Suprapubic skin (tissue), 4 donors: ENCODE measurements at regions not wholly inside any gene's neighbourhood (a gene's known extent, or its start where the extent isn't known, plus 50 kb on each side); places are given as distances from the start of the nearest gene placed in this dataset.

Experiments
- DNase-seq, 2 donors: peaks; one replicate each; pipeline ENCODE4 v3.0.0-alpha.2; 2019; ENCODE audit warnings: low spot score in 2 of 2
- H3K27ac ChIP-seq: fragments of 200-600 bp; sonication (generic); one replicate; pipeline ENCODE4 v1.5.1; 2019
- H3K27me3 ChIP-seq: fragments of 200-600 bp; sonication (generic); one replicate; pipeline ENCODE4 v1.5.1; 2019
- H3K36me3 ChIP-seq: fragments of 200-600 bp; sonication (generic); one replicate; pipeline ENCODE4 v1.5.1; 2019
- H3K4me1 ChIP-seq: fragments of 200-600 bp; sonication (generic); one replicate; pipeline ENCODE4 v1.5.1; 2019
- H3K4me3 ChIP-seq: fragments of 200-600 bp; sonication (generic); one replicate; pipeline ENCODE4 v1.5.1; 2019; ENCODE audit warnings: mild to moderate bottlenecking
- H3K9me3 ChIP-seq: fragments of 200-600 bp; sonication (generic); one replicate; pipeline ENCODE4 v1.5.1; 2019
- CTCF ChIP-seq, 2 donors: fragments of 200-600 bp in 1 of 2; fragments of 450-650 bp in 1 of 2; sonication (generic) in 1 of 2; IDR thresholded peaks; one replicate each; pipeline ENCODE4 v1.5.1; 2016 to 2019; ENCODE audit warnings: antibody characterized with exemption in 2 of 2, mild to moderate bottlenecking in 1 of 2, moderate library complexity in 1 of 2
- EP300 ChIP-seq: sonication (generic); formaldehyde crosslinking; IDR thresholded peaks from one replicate; pipeline ENCODE4 v1.6.1; 2017; ENCODE audit warnings: antibody characterized with exemption
- POLR2A ChIP-seq, 2 donors: fragments of 450-650 bp; IDR thresholded peaks; one replicate each; pipeline ENCODE4 v1.6.1; 2017; ENCODE audit warnings: antibody characterized with exemption in 2 of 2, mild to moderate bottlenecking in 2 of 2, moderate library complexity in 2 of 2
- POLR2AphosphoS5 ChIP-seq, 3 donors: sonication (generic); formaldehyde crosslinking; IDR thresholded peaks; one replicate each; pipeline ENCODE4 v1.6.1; 2017; ENCODE audit warnings: antibody characterized with exemption in 3 of 3
- WGBS: methylation state at CpG from one replicate; pipeline ENCODE4 v1.1.5; 2018; 5-methylcytosine and 5-hydroxymethylcytosine counted together

GRCh38 chr7:52938455-52939133 lies 96.8 kb upstream of the POM121L12 start:
- H3K4me3 ChIP-seq, result no peak overlapping the region
- DNase-seq, result no peak
- H3K36me3 ChIP-seq, result no peaks in the 10 kb centered on the region
- peaks cover 3% of the 10 kb centered on the region for H3K9me3 ChIP-seq
- no peaks in the 10 kb centered on the region for H3K4me1 ChIP-seq
- H3K27me3 ChIP-seq, result no peaks in the 10 kb centered on the region
- no peak for TF ChIP-seq EP300
- TF ChIP-seq POLR2AphosphoS5 (IDR thresholded peaks at IDR 0.05), result no peak
- no peak for TF ChIP-seq CTCF (IDR thresholded peaks at IDR 0.05)
- TF ChIP-seq POLR2A (IDR thresholded peaks at IDR 0.05), result no peak
- H3K27ac ChIP-seq, result no peak overlapping the region

GRCh38 chr7:52936750-52937149 lies 98.7 kb upstream of the POM121L12 start:
- 43% methylated on average over 2 of the region's 2 CpGs for WGBS

GRCh38 chr7:52928591-52928990 lies 106.8 kb upstream of the POM121L12 start:
- H3K27ac ChIP-seq, result no peak overlapping the region
- H3K4me1 ChIP-seq, result no peaks in the 10 kb centered on the region
- no peaks in the 10 kb centered on the region for H3K27me3 ChIP-seq
- H3K36me3 ChIP-seq, result no peaks in the 10 kb centered on the region
- H3K4me3 ChIP-seq, result no peak overlapping the region
- H3K9me3 ChIP-seq, result peaks cover 4% of the 10 kb centered on the region
- DNase-seq, result no peak
- 56% methylated on average over 3 of the region's 3 CpGs for WGBS
- no peak for TF ChIP-seq EP300
- TF ChIP-seq POLR2A (IDR thresholded peaks at IDR 0.05), result no peak
- TF ChIP-seq CTCF (IDR thresholded peaks at IDR 0.05), result no peak
- no peak for TF ChIP-seq POLR2AphosphoS5 (IDR thresholded peaks at IDR 0.05)

More at GRCh38 chr7:52936750-52937149, 98.7 kb upstream of the POM121L12 start:
- Histone ChIP-seq H3K9me3 (peaks cover 3% of the 10 kb centered on the region), H3K27ac (no peak overlapping the region), H3K27me3 (no peaks in the 10 kb centered on the region), H3K4me3 (no peak overlapping the region), H3K4me1 (no peaks in the 10 kb centered on the region), H3K36me3 (no peaks in the 10 kb centered on the region)
- TF ChIP-seq CTCF (IDR thresholded peaks at IDR 0.05) (no peak), EP300 (no peak), POLR2AphosphoS5 (IDR thresholded peaks at IDR 0.05) (no peak), POLR2A (IDR thresholded peaks at IDR 0.05) (no peak)
- no peak for DNase-seq

GRCh38 chr7:52925332-52925731 lies 110.1 kb upstream of the POM121L12 start:
- H3K4me3 ChIP-seq, result no peak overlapping the region
- TF ChIP-seq POLR2A (IDR thresholded peaks at IDR 0.05) (no peak), CTCF (IDR thresholded peaks at IDR 0.05) (no peak), POLR2AphosphoS5 (IDR thresholded peaks at IDR 0.05) (no peak), EP300 (no peak)
- no peaks in the 10 kb centered on the region for H3K4me1 ChIP-seq
- H3K36me3 ChIP-seq, result no peaks in the 10 kb centered on the region
- WGBS, result 93% methylated on average over 5 of the region's 5 CpGs
- H3K9me3 ChIP-seq, result no peaks in the 10 kb centered on the region
- no peak for DNase-seq
- H3K27ac ChIP-seq, result no peak overlapping the region
- no peaks in the 10 kb centered on the region for H3K27me3 ChIP-seq

DNA sequence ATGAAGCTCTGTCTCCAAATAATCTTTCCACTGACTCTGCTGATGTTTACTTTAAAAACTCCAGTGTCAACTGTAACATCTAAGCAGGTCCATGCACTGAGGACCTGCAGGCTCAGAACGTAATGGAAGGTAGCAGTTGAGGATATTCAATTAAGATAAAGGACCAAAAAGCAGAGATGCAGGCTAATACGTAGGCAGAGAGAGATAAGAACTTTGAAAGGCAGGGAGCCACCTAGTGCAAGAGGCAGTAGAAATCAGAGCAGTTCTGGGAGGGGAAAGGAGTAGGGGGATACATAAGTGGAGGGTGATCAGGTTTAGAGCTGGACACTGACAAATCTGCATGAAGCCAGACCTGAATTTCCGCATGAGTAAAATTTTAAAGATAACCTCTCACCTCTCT lies 114.5 kb upstream of the POM121L12 start:
- Histone ChIP-seq H3K36me3 (no peaks in the 10 kb centered on the region), H3K27ac (no peak overlapping the region), H3K9me3 (no peaks in the 10 kb centered on the region), H3K27me3 (no peaks in the 10 kb centered on the region), H3K4me3 (no peak overlapping the region), H3K4me1 (no peaks in the 10 kb centered on the region)
- TF ChIP-seq POLR2A (IDR thresholded peaks at IDR 0.05) (no peak), POLR2AphosphoS5 (IDR thresholded peaks at IDR 0.05) (no peak), EP300 (no peak), CTCF (IDR thresholded peaks at IDR 0.05) (no peak)
- WGBS, result 47% methylated on average over 3 of the region's 3 CpGs
- DNase-seq, result no peak
